ENCODE measurements at regions not wholly inside any gene's neighbourhood (a gene's known extent, or its start where the extent isn't known, plus 50 kb on each side); places are given as distances from the start of the nearest gene placed in this dataset.

GRCh38 chr4:26241179-26241578 is 79.6 kb upstream of the RBPJ start:
- TF ChIP-seq CTCF (IDR thresholded peaks at IDR 0.05) (no peak), EZH2 (IDR thresholded peaks at IDR 0.05; ENCODE audit: borderline replicate concordance, insufficient read depth, low read depth, low read length, poor library complexity, severe bottlenecking) (no peak)
